Hematopoietic multipotent progenitor cell treated with erythropoietin and hydrocortisone succinate and interleukin-3 and kit ligand, for 4 days (in vitro differentiated cells): ENCODE measurements at regions not wholly inside any gene's neighbourhood (a gene's known extent, or its start where the extent isn't known, plus 50 kb on each side); places are given as distances from the start of the nearest gene placed in this dataset.
A peak's percentile ranks its signal among the peaks of the same experiment; 100 is the strongest.

Source experiments
- DNase-seq: peaks from one replicate; pipeline ENCODE4 v3.0.0-alpha.2; 2015

DNA sequence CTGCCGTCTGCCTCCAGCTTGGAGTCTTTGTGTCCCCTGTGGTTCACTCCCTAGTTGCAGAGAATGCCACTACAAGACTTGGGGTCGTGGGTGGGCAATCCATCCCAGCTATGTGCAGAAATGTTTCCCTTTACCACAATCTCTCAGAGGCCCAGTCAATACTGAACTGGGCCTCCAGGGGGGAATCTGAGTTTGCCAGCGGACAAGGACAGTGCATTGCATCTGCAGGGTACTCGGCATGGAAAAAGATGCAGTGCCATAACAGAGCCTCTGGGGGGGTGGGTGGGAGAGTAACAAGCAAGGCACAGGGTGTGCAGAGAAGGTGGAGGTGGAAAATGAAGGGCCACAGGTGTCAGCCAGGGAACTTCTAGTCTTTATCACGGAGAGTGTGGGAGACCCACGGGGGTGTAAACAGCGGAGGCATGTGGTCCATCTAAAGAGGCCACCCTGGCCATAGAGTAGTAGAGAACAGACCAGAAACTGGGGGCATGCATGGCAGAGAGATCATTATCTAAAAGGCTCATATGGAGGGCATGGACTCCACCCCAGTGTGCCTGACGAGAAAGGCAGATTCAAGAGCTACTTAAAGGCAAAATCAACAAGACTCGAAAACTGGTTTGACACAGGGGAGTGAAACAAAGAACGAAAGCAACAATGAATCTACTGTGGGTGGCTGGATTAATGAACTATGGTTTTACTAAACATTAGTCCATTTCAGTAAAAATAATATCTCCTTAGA lies 182.4 kb downstream of the ANXA2 start:
- DNase-seq = no peak

DNA sequence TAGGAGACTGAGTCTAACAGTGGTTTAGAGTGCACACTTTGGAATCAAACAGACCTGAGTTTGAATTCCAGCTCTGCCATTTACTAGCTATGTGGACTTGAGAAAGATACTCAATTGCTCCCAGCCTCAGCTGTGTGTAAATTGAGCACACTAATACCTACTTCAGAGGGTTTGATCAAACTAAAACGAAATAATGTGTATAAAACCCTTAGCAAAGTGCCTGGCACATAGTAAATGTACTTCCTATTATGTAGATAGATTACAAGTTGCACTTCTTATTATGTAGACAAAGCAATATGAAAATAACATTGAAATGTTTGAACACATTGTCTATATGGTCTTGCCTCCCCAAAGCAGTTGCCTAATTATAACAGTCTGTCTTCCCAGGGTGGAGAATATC lies 180.6 kb downstream of the ANXA2 start:
- DNase-seq = no peak

DNA sequence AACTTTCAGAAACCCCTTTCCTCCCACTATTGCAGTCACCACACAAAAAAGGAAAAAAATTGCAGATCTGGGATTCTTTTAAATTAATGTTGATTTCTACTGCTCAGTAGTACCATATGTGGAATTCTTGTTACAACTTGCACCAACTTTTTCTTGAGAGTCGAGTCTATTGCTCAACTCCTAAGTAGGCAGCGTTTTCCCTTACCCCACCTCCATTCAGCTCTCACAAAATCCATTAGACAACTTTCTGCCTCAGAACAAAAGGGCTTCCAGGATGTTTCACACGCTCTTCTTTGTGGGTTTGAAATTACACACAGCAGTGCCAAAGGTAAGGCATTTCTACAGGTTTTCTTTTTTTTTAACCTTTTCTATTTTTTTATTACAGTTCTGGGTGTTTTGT lies 179.5 kb downstream of the ANXA2 start:
- DNase-seq = no peak

DNA sequence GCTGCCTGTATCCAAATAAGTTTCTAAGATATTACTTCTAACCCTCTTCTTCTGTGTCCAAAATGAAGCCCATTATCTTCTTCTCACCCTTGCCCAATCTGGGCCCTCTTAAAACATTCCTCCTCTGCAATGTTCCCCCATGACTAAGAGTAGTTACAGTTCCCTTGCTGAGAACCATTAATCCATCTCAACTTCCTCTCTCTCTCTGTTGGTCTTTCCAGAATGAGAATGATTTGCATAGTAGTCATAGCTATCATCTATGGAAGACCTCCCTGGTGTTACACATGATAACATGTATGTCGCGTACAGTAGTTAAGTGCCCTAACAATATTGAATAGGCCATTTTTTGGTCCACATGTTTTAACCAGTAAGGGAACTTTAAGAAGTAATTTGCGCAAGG lies 177.9 kb downstream of the ANXA2 start:
- no peak for DNase-seq

DNA sequence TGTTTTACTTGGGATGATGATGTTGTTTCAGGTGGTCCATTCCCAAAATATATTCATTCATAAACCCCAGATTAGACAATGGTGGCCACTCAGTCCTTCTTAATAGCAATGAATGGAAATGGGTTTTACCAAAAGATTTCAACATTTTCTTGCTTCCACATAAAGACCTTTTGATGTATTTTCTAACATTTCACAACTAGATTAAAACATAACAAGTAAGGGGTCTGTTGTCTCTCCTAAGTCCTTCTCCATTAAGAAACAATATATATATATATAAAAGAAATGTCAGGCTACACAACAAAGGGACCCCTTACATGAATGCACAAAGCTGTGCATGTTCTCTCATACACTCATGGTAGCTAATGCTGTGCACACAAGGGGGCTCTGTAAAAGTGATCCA lies 176.4 kb downstream of the ANXA2 start:
- DNase-seq = no peak

DNA sequence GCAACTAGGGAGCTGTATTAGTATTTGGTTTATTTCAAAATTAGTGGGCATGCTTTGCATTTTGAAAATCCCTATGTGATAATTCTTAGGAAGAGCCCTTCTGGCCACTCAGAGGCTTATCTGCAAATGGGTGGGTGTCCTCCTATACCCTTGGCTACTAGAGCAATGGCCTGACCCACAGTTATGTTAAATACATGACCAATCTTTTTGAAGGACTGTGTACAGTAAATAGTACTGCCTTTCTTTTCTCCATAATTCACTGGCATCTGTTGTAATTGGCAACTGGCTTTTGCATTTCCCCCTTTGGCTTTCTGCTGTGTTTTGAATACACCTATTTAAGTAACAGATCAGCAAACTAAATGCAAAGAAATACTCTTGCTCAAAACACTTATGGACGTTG lies 175.4 kb downstream of the ANXA2 start:
- DNase-seq = no peak

DNA sequence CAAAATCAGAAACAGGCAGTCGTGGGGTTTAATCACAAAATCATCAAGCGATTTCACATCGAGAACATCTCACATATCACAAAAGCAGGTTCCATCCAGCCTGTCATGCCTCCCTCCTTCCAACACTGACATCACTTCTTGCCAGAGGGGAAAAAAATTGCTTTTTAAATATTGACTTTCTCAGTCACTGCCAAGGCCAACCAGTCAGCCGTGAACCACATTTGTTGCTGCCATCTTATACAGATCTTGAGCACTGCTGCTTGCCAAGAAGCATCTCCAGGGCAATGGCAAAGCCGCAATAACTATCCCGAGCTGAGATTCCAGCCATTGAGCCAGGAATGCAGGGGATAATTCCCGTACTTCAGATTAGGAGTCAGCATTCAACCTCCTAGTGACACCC lies 174.6 kb downstream of the ANXA2 start:
- DNase-seq = no peak

DNA sequence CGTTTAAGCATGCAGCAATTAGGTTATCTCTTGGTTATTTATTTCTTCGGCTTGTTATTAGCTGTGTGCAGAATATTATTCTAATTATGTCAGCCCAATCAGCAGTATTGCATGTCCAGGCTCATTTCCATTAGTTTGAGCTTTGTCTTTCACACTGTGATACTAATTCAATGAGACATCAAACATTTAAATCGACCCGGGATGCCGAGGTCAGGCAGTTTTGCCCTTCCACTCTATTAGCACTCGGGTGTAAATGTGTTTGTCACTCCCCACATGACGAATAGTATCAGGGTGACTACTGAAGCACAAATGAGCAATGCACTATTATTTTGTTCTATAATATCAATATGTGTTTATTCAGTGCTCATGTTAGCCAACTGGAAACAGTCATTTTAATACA lies 170.9 kb downstream of the ANXA2 start:
- no peak for DNase-seq

DNA sequence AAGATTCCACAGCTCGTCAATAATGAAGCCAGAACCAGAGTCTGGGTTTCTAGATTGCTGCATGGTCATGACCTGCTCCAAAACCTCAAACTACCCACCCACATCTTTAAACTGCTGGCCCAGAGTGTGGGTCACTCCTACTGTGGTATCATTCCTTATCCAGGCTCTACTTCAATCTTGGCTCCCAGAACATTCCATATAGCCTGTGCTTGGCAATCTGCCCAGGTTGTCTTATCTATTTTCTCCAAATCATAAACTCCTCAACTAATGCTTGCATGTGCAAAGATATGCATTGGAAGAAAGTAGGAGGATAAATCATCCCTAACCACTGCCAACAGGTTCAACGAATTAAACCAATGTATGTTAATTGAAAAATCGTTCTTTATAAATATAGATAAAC lies 169.7 kb downstream of the ANXA2 start:
- no peak for DNase-seq

DNA sequence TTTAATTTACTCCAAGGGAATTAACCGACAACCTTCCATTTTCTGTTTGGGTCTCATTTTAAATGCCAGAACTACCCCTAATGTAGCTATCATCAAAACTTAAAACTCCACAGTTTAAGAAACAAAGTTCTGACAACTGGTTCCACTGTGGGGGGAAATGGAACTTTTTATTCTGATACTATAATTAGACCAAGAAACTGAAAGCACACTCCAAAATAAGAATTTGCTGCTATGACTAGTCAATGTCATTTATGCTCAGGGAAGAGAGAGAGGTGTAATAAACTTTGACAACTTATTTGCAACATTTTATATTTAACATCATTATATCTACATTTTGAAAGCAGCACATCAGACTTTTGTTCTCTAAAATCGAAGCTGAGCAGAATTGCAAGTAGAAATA lies 169.2 kb downstream of the ANXA2 start:
- DNase-seq = no peak

DNA sequence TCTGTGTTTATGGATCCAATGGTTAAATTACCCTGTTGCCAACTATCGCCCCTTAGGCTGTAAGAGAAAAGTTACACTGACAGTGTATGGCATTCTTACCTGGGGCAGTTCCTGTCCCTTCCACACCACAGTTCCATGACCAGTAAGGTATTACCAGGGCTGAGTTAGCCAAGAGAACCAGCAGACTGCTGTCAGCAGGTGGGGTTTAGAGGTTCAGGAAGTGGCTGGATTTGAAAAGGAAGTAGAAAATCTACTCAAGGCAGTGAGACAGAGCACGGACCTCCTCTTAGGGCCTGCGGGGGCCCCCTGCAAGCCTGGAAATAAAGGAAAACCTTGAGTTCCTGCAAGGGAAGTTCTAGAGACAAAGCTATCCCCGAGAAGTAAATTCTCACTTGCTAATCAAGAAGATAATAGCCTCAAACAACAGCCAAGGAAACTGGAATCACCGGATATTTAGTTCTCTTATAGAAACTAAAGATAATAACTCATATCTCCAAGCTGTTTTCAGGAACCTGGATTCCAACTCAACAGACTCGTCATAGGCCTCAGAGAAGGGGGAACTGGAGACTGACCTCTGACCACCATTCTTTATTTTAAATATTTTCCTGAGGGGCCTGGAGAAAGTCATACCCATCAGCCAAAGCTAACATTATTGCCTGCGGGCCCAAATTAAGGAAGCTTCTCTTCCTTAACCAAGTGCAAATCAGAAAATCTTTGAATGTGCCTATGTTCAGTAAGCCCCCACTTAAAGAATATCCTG lies 161.7 kb downstream of the ANXA2 start:
- DNase-seq = no peak

DNA sequence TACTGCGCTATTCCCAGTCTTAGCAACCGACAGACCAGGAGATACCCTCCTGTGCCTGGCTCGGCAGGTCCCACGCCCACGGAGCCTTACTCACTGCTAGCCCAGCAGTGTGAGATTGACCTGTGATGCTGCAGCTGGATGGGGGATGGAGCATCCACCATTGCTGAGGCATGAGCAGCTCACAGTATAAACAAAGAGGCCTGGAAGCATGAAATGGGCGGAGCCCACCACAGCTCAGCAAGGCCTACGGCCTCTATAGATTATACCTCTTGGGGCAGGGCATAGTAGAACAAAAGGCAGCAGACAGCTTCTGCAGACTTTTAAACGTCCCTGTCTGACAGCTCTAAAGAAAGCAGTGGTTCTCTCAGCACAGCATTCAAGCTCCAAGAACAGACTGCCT lies 160.3 kb downstream of the ANXA2 start:
- DNase-seq = no peak

DNA sequence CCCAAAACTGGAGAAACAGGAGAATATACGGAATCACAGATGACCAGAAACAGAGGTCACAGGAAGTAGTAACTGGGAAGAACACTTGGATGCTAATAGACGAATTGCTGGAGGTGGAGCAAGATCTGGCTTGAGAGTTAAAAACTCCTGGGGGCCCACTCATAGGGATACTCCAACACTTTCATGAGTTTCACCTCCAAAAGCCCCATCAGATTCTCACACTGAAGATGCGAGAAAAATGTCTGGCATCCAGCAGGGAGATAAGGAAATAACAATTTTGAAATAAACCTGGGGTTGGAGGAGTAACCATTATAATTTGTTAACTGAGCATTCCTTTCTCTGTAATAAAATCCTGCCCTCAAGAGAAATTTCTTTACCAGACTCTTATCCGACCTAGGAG lies 154.0 kb downstream of the ANXA2 start:
- no peak for DNase-seq

DNA sequence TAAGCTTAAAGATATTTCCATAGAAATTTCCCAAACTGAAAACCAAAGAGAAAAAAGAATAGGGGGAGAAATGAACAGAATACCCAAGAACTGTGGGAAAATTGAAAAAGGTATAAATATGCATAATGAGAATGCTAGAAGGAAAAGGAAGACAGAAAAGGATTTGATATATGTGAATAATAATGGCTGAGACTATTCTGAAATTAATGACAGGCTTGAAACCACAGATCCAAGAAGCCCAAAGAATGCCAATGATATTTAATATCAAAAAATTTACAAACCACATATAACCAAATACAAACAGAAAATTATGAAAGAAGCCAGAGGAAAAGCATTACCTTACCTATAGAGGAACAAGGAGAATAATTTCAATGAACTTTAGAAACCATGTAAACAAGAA lies 153.0 kb downstream of the ANXA2 start:
- DNase-seq = no peak

DNA sequence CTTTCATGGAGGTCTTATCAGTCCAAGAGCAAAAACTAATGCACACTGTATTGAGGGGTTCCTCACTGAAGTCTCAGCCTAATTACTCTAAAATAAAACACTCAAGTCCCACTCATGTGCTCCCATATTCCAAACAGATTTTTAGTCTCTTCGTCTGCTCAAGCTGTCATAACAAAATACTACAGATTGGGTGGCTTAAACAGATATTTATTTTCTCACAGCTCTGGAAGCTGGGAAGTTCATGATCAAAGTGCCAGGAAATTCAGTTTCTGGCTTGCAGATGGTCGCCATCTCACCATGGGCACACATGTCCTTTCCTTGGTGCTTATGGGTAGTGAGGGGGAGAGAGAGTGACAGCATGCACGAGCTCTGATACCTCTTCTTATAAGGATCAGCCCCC lies 147.5 kb downstream of the ANXA2 start:
- DNase-seq = no peak

DNA sequence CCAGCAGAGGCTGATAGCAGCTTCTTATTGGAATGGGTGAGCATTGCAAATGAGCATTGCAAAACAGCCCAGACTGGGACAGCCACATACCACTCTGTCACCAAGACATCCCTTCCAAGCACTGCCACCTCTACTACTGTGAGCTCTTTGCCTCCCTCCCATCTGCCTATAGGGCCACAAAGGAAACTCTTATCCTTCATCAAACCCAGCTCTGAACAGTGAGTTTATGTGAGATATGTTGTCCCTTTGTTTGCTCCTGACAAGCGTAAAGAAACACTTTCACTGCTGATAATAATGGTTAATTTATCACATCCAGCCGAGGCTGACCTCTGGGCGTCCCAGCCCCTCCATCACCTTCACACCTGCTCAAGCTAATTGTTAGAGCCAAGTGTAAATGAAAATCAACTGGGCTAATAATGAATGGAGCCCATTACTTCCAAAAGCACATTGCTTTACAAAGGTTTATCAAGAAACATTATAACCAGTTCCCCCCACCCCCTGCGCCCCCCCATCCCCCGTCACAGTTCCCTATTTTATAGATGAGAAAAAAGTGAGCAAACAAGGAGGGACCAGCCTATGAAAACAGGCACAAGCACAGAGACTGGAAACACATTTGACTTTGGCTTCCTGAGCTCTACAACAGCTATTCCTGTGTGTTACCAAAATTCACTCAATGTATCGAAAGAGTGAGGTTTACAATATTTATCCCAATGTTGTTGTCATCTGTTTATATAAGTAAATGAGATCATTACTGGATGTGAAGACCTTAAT lies 146.3 kb downstream of the ANXA2 start:
- peak; percentile 14 for DNase-seq

DNA sequence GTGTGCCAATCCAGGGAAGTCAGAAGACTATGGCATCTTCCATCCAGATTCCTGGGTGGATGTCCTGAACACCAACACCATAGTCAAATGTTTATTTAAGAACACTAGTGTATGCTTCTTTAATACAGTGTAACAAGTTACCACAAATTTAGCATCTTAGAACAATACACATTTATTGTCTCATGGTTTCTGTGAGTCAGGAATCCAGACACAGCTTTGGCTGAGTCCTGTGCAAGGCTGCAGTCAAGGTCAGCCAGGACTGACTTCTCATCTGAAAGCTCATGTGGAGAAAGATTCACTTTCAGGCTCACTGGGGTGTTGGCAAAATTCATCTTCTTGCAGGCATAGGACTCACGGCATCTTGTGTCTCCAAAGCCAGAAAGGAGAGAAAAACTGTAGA lies 143.4 kb downstream of the ANXA2 start:
- no peak for DNase-seq

DNA sequence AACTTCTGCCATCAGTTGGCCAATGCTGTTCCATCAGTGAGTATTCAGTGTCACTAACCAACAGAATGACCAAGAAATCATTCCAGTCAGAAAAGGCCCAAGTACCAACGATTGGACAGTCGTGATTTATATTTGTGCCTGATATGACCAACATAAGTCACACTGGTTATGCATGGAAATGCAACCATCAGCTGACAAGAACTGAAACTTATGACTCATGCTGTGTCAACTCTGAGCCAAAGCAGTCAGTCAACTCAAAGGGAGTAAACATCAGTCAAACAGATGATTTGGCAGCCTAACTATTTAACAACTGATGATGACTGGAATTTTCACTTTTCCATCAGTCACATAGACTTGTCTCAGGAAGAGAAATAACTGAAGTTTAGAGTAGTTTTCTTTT lies 142.4 kb downstream of the ANXA2 start:
- no peak for DNase-seq

DNA sequence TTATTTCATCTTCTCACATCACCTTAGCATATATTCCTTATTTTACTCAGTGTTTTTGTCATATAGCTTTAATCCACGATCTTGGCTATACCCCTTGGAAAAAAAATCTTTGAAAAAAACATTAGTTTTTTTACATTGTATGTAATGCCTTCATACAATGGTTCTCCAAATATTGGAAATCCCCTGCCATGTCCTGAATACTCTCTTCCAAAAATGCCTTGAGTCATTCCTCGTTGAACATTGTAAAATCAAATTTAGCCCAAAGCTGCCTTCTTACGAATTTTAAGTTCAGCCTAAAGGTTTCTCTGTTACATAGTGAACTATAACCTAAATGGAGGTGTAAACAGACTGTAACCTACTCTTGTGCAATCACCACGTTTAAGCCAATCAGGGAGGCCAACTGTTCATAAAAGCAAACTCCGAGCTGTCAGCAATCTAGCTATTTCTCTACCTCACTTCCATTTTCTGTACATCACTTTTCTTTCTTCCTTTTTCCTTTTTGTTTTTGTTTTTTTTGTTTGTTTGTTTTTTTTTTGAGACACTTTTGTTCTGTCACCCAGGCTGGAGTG lies 140.1 kb downstream of the ANXA2 start:
- no peak for DNase-seq

DNA sequence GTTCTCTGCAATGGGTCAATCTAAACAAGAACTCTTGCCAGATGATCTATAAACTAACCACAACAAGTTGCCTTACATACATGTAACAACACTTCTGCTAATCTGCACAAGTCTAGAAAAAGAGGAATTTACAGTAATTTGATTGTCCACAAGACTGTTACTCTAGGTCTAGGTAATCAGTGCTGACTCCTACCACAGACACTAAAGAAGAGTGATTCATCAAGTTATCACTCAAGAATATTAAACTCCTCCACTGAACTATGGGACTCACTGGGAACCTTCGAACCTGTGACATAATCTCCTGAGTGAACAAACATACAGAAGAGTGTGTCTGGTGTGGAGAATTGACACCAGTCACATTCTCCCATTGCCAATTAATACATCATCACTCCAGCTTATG lies 138.3 kb downstream of the ANXA2 start:
- no peak for DNase-seq

DNA sequence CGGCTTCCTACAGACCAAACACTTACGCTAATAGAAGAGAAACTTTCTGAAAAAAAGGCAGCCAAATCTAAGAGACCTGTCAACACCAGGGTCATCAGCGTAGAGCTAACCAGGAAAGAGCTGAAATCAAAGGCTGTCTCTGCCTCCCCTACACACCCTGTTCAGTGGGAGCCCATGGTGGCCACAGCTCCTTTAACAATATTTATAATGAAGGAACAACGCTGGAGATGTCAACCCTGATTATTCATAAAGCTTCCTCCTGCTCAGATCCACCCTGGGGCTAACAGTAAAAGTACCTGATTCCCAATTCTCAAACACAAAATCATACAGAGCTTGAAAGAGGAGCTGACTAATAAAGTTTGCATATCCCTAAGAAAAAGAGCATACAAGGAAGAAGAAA lies 133.7 kb downstream of the ANXA2 start:
- DNase-seq = no peak

DNA sequence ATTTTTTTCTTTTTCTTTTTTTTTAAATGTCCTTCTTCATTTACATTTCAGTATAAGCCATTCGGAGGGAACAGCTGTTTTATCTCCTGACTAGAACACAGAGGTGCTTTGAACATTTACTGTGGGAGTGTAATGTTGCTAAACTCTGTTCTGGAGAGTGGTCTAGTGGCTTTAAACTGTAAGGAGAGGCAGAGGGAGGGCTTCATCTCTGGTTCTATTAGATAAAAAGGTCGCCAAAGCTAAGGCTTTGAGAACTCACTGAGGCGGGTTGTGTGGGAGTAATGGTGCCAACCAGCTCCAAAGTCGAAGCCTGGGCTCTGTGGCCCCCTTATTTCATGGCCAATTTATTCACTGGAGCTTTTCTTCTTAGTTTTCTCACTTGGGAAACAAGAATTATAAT lies 133.2 kb downstream of the ANXA2 start:
- no peak for DNase-seq

DNA sequence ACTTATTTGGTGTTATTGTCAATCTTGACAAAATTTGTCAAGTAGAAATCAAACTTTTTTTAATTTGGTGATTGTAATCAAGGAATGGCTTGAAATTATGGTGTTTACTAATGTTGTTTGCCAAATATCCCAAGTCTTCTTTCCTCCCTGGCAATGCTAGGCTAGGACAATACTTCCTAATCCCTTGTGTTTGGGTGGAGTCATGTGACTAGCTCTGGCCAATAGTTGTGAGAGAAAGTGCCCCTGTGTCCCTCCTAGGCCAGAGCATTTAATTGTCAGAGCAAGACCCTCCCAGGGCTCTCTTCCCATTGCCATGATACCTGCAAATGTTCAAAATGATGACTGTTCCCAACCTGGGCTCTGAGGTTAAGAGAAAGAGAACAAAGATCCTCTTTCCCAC lies 132.7 kb downstream of the ANXA2 start:
- no peak for DNase-seq

DNA sequence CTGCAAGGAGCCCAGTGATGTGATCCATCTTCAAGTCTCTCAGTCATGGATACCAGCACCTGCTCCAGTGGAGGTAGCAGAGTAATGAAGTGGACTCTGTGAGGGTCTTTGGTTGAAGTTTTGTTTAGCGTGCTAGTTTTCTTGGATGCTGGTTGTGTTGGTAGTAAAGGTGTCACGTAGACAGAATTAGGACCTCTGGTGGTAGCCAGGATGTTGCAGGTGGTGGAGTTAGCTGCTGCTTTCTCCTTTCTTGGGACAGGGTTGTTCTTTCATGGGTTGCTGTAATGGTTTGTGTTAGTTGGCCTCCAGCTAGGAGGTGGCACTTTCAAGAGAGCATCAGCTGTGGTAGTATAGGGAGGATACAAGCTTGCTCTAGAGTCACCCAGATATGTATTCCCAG lies 125.2 kb downstream of the ANXA2 start:
- DNase-seq = no peak
